Stimulated activated CD4-positive, alpha-beta T cell treated with anti-CD3 and anti-CD28 coated beads, Interleukin-4, amount 100 ng/mL, for 48 hours (primary cell): ENCODE measurements at regions not wholly inside any gene's neighbourhood (a gene's known extent, or its start where the extent isn't known, plus 50 kb on each side); places are given as distances from the start of the nearest gene placed in this dataset.
"Not testable (repeated sequence)": the region's sequence is repeated elsewhere in the genome, so short reads cannot be mapped to it uniquely, and the experiment has no call there.

Source experiments
- DNase-seq, 2 donors: peaks; one replicate each; pipeline ENCODE4 v3.0.0-alpha.2; 2020; ENCODE audit warnings: low read depth in 2 of 2

GRCh38 chr7:132030086-132030568 lies 473.7 kb upstream of the PODXL start:
- no peak for DNase-seq

DNA sequence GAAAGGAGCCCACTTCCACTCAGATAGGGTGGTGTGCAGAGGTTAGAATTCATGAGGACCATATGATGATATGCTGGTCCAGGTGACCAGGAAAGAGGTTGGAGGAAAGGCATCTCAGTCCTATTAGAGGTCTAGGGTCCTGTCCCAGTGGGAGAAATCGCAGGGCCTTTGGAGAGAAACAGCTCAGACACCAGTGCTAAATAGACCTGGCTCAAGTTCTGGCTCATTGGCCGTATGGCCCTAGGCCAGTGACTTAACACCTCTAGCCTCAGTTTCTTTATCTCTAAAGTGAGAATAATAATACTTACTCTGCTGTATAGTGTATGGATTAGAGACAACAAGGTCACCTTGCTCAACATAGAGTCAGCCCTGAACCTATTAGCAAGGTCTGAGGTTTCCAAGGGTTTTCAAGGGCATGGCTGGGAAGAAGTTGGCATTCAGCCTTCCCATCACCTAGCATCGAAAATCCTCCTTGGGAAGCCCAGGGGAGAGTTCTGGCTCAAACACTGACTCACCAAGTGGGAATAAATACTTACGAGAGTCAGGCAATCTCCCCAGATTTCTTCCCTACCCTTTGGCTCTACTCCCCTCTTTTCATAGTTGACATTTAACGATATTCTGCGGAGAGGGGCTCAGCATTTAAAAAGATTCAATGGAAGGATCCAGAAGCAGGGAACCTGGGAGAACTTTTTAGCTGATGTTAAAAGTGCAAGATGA lies 473.1 kb upstream of the PODXL start:
- DNase-seq, result no peak

GRCh38 chr7:132028144-132028920 lies 471.9 kb upstream of the PODXL start:
- no peak for DNase-seq

GRCh38 chr7:132024290-132024689 lies 467.9 kb upstream of the PODXL start:
- no peak for DNase-seq

DNA sequence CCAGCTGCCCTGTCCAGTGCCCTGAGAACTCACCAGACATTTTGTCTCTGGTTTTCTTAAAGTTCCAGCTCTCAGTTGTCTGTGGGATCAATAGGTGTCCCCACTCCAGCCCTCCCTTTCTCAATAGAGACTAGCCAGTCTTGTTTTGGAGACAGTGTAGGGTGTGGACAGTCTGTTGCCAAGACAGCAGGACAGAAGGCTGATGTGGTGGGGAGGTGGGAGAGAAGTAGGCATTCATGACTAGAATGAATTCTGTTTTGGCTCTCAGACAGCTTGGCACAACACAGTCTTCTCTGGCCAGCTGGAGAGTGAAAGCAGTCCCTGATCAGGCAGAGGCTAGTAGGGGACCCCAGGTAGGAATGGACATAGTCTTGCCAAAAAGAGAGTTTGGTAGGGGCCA lies 467.0 kb upstream of the PODXL start:
- no peak for DNase-seq

GRCh38 chr7:132022188-132022587 lies 465.8 kb upstream of the PODXL start:
- no peak for DNase-seq

DNA sequence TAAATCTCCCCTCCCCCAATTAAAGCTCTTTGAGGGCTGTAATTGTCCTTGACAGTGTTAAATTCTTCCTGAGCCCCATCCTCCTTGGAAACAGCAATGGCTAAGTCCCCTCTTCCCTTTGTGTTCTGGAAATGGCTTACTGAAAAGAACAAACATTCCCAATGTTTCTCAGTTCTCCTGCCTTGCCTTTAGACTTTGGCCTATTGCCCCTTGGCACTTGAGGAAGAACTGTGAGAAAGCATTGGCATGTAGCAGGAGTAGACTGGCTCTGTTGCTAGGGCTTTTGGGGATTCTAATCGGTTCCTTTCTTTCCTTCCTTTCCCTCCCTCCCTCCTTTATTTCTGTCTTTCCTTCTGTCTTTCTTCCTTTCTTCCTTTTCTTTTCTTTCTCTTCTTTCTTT lies 463.3 kb upstream of the PODXL start:
- no peak for DNase-seq

DNA sequence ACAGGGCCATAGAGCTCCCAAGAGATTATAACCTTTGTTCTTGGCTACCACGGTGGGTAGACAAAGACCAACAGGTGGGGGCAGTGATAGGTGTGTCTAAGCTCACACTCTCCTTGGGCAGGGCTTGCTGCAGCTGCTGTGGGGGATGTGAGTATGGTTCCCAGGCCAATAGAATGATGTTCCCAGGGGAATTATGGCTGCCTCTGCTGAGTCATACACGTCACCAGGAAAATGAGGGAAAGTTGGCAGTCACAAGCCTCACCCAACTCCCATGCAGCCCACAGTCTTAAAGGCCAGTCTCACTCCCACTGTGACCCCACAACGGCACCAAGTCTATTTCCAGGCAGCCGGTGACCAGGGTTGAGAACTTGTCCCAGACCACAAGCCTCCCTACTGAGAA lies 453.4 kb upstream of the PODXL start:
- no peak for DNase-seq

GRCh38 chr7:132004529-132004928 lies 448.1 kb upstream of the PODXL start:
- no peak for DNase-seq

GRCh38 chr7:132002343-132002968 lies 446.0 kb upstream of the PODXL start:
- no peak for DNase-seq

DNA sequence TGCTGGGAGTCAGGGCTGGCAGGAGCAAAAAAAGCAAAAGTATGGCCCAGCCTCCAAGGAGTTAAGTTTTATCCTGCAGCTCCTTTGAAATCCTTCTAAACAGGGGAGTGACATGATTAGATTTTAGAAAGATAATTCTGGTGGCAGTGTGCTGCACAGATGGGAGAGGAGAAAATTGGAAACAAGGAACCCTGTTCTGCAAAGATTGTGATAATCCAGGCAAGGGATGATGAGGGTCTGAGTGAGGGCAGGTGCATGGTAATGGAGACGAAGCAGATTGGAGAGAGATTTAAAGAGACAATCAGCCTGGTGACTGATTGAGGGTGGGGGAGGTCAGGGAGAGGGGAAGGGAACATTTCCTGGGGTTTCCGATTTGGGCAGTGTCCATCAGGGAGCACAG lies 444.7 kb upstream of the PODXL start:
- DNase-seq, result no peak

- no peak for DNase-seq
Measured at GRCh38 chr7:131999193-131999592, 442.8 kb upstream of the PODXL start.

DNA sequence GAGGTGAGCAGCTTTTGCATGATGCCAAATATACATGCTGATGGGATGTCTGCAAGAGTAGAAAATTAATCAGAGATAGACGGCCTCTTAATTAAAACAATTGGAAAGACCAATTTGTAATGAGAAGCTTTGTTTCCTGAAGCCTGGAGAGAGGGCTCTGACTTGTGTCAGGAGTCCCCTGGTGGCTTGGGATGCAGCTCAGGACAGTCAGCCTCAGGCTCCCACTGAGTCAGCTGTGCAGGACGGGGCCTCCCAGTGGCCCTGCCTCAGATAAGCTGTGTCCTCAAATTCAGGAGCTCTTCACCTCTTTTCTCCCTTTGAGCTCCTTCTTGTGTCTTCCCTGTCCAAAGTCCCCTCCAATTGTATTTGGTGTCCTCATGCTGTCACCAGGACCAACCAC lies 438.9 kb upstream of the PODXL start:
- no peak for DNase-seq

GRCh38 chr7:131981069-131981468 lies 424.6 kb upstream of the PODXL start:
- DNase-seq, result not testable (repeated sequence)

DNA sequence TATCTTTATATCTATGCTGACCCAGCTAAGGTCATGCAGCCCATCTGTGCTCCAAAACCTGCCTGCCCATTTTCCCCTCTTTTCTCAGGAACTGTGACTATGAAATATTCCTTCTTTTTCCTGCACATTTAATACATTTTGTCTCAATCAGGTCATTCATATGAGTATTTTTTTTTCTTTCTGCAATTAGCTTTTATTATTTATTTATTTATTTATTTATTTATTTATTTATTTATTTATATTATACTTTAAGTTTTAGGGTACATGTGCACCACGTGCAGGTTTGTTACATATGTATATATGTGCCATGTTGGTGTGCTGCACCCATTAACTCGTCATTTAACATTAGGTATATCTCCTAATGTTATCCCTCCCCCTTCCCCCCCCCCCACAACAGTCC lies 421.7 kb upstream of the PODXL start:
- DNase-seq, result not testable (repeated sequence)

DNA sequence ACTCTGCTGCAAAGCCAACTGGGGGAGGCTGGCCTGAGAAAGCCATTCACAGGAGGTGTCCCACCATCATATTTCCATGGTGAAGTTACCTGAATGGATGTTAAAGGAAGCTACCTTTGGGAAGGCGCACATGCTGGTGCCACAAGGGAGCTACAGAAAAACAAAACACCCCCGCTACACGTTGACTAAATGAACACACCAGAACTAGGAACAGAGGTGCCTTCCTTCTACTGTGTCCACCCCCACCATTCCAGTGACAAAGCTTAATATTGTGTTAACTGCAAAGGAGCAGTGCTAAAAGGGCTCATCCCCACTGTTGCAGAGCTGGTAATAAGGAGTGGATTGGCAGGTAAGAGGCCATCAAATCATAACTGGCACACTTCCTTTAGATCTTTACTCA lies 420.0 kb upstream of the PODXL start:
- DNase-seq, result no peak

- no peak for DNase-seq
Measured at GRCh38 chr7:131974671-131975070, 418.2 kb upstream of the PODXL start.

DNA sequence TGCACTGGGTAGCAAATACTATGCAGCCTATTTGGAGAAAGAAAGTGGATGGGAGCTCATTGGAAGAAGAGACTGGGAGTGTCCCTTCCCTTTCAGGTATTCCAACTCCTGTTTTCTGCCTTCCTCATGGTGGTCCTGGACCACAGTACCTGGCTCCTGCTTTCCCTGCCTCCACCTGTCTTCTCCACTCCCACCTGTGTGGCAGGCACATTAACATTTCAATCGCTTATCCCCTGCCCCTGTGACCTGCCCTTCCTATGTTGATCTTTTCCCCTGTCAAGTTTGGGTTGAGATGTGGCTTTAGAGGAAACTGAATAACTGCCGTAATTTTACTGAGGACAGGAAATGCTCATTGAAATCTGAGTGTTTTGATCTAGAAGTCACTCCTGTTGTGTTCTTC lies 415.8 kb upstream of the PODXL start:
- no peak for DNase-seq

DNA sequence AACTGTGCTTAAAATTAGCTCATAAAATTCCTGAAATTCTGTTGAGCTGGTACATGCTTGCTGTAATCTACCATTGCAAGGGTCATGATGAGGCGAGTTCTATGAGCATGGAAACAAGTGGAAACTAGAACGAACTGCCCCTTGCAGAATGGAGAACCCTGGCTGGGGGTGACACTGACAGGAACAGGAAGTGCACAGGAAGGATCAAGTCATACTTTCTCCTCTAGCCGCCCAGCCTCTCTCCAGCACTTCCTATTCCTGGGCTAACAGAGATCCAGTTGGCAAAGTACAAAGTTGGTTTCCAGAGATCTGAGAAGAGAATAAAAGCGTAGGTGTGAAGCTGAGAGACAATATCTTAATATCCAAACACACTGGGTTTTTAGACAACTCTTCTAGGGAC lies 414.2 kb upstream of the PODXL start:
- no peak for DNase-seq

GRCh38 chr7:131969560-131969959 lies 413.1 kb upstream of the PODXL start:
- DNase-seq, result no peak

- no peak for DNase-seq
Measured at GRCh38 chr7:131967216-131967730, 410.8 kb upstream of the PODXL start.

DNA sequence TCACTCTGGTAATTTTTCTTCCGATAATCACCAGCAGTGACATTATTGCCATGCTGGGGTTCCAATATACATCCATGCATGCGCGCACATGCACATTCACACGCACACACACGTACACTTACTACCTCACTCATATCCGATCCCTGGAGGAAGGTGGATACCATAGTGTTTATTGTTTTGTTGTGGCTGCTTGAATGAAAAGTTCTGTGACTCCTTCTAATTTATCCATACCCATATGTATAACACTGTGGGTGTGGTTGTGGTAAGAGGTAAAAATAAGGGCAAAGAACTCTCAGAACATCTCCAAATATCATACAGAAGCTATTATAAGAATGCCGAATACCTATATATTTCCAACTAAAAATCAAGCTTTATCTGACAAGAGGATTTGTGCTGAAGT lies 407.8 kb upstream of the PODXL start:
- DNase-seq, result no peak
